Right lobe of liver (tissue), 6 donors: ENCODE measurements at regions not wholly inside any gene's neighbourhood (a gene's known extent, or its start where the extent isn't known, plus 50 kb on each side); places are given as distances from the start of the nearest gene placed in this dataset.

Experiments used
- ATAC-seq, 4 donors: fragments of 200-7000 bp; cut with Tn5 transposase; one replicate each; pipeline ENCODE4 v1.9.1; 2020; ENCODE audit warnings: mild to moderate bottlenecking in 4 of 4, moderate library complexity in 4 of 4
- DNase-seq, 3 donors: peaks; one replicate each; pipeline ENCODE4 v3.0.0-alpha.2; 2020
- H3K27ac ChIP-seq, 3 donors: fragments of 200-600 bp; one replicate each; pipeline ENCODE4 v1.8.0; 2022
- H3K27me3 ChIP-seq, 2 donors: fragments of 200-600 bp; one replicate each; pipeline ENCODE4 v1.8.0; 2022
- H3K36me3 ChIP-seq, 4 donors: fragments of 200-600 bp; sonication (generic) in 1 of 4; one replicate each; pipeline versions ENCODE4 v1.5.1 to v1.8.0; 2017 to 2022; ENCODE audit warnings: control low read depth in 1 of 4
- H3K4me1 ChIP-seq, 4 donors: fragments of 200-600 bp; sonication (generic) in 1 of 4; one replicate each; pipeline versions ENCODE4 v1.5.1 to v1.8.0; 2017 to 2022; ENCODE audit warnings: control low read depth in 1 of 4
- H3K4me3 ChIP-seq, 3 donors: fragments of 200-600 bp; one replicate each; pipeline ENCODE4 v1.8.0; 2022
- H3K9me3 ChIP-seq, 4 donors: fragments of 200-600 bp; sonication (generic) in 1 of 4; one replicate each; pipeline versions ENCODE4 v1.5.1 to v1.8.0; 2017 to 2022; ENCODE audit warnings: control low read depth in 1 of 4
- POLR2A ChIP-seq: fragments of 450-650 bp; IDR thresholded peaks from one replicate; pipeline ENCODE4 v1.6.1; 2017; ENCODE audit warnings: antibody characterized with exemption, mild to moderate bottlenecking
- WGBS: methylation state at CpG from one replicate; pipeline ENCODE4 v1.1.6; 2018; ENCODE audit warnings: low coverage, low lambda C conversion rate; ENCODE audit not compliant: insufficient coverage; ENCODE audit errors: missing lambda C conversion rate; 5-methylcytosine and 5-hydroxymethylcytosine counted together
- intact Hi-C, 2 donors: fragments of 100-400 bp; cut with DNase I; formaldehyde crosslinking; loops; one replicate each; pipeline versions ENCODE4 v1.11.2 to v1.14.1; 2022
- TF ChIP-seq, protein P1 (sequence below), 4 donors: fragments of 200-600 bp in 3 of 4; fragments of 450-650 bp in 1 of 4; IDR thresholded peaks; one replicate each; pipeline versions ENCODE4 v1.5.1 to v1.8.0; 2016 to 2022; ENCODE audit warnings: antibody characterized with exemption in 4 of 4, mild to moderate bottlenecking in 2 of 4
- donor health status: DM: no; HTN: yes; CAD: no.
- donor health status: DM: no; HTN: no; CAD: no.
- donor health status: DM: no; HTN: no; CAD: no.
- donor health status: DM: no; HTN: yes; CAD: no.
- donor health status: DM: no; HTN: yes; CAD: no.

DNA sequence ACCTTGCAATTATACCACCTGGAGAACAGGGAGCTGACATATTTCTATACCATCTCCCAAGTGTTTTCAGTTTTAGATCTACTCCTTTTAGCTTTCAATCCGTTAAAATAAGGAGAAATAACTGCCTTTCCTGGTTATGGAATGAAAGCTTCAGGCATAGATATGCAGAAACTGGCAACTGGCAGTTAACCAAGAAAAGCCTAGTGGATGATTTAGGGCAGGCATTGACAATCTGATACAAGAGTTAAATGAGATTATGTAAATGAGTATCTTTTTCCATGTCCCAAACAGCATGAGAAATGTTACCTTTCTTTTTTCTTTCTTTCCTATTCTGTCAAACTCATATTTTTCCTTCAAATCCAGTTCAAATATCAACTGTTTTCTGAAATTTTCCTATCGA is 689.1 kb upstream of the DPPA4 start:
- H3K9me3 ChIP-seq, result no peaks in the 10 kb centered on the region
- H3K27ac ChIP-seq, result no peak overlapping the region
- no peaks in the 10 kb centered on the region for H3K4me1 ChIP-seq
- DNase-seq (no peak), ATAC-seq (no peak)
- 60% methylated on average over 2 of the region's 2 CpGs for WGBS
- H3K4me3 ChIP-seq, result no peak overlapping the region
- no peaks in the 10 kb centered on the region for H3K36me3 ChIP-seq
- intact Hi-C loops, result no loop called here
- H3K27me3 ChIP-seq, result no peaks in the 10 kb centered on the region
- no peak for TF ChIP-seq POLR2A
- TF ChIP-seq, protein P1, sequence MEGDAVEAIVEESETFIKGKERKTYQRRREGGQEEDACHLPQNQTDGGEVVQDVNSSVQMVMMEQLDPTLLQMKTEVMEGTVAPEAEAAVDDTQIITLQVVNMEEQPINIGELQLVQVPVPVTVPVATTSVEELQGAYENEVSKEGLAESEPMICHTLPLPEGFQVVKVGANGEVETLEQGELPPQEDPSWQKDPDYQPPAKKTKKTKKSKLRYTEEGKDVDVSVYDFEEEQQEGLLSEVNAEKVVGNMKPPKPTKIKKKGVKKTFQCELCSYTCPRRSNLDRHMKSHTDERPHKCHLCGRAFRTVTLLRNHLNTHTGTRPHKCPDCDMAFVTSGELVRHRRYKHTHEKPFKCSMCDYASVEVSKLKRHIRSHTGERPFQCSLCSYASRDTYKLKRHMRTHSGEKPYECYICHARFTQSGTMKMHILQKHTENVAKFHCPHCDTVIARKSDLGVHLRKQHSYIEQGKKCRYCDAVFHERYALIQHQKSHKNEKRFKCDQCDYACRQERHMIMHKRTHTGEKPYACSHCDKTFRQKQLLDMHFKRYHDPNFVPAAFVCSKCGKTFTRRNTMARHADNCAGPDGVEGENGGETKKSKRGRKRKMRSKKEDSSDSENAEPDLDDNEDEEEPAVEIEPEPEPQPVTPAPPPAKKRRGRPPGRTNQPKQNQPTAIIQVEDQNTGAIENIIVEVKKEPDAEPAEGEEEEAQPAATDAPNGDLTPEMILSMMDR (IDR thresholded peaks at IDR 0.05), result no peak

DNA sequence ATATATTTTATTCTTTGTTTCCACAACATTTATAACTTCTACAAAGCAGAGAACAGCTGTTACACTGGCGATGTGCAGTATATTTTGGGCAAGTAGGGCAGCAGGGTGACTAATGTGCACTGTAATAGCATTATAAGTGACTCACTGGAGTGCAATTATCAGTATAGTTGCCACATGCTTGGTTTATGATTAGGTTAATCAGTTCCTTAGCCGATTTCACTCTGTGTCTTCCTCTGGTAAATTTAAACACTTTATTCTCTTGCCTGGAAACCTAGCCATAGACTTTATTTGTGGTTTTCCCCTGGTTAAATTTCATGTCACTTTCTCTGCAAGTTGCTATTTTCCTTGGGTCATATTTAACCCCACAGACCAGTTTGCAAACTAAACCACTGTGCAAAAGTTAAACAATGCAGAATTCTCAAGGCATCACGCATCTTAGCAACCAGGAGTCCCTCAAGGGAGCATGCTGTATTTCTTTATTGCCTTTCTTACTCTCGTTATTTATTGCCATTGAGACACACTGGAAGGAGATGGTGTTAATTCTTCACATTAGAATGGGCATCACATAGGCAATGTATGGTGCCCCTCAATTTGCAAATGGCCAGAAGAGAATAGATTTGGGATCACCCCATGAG is 690.2 kb upstream of the DPPA4 start:
- no peaks in the 10 kb centered on the region for H3K4me1 ChIP-seq
- WGBS, result 56% methylated on average over 4 of the region's 4 CpGs
- H3K27me3 ChIP-seq, result no peaks in the 10 kb centered on the region
- no peak overlapping the region for H3K4me3 ChIP-seq
- no peak for TF ChIP-seq POLR2A
- TF ChIP-seq, protein P1 (IDR thresholded peaks at IDR 0.05), result no peak
- intact Hi-C loops, result no loop called here
- ATAC-seq, result no peak
- no peak overlapping the region for H3K27ac ChIP-seq
- H3K36me3 ChIP-seq, result no peaks in the 10 kb centered on the region
- no peak for DNase-seq
- no peaks in the 10 kb centered on the region for H3K9me3 ChIP-seq

DNA sequence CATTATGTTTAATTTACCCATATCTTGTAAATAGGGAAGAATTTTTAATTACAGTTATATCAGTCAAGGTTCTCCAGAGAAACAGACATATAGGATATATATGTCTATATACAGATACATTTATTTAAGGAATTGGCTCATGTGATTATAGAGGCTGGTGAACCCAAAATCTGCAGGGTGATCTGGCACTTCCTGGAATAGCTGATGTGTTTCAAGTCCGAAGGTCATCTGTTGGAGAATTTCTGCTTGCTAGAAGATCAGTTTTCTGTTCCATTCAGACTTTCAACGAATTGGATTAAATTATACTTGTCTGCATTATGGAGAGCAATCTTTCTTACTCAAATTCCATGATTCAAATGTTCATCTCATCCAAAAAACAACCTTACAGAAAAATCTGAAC is 694.6 kb upstream of the DPPA4 start:
- DNase-seq, result no peak
- Histone ChIP-seq H3K27ac (no peak overlapping the region), H3K4me3 (no peak overlapping the region), H3K27me3 (no peaks in the 10 kb centered on the region), H3K9me3 (no peaks in the 10 kb centered on the region), H3K4me1 (no peaks in the 10 kb centered on the region), H3K36me3 (no peaks in the 10 kb centered on the region)
- intact Hi-C loops, result no loop called here
- WGBS, result 22% methylated on average over 2 of the region's 2 CpGs
- ATAC-seq, result peak in 3 of 4 donors; percentile 62 to 66 (median 64)
- TF ChIP-seq, protein P1 (IDR thresholded peaks at IDR 0.05), result no peak
- TF ChIP-seq POLR2A, result no peak

DNA sequence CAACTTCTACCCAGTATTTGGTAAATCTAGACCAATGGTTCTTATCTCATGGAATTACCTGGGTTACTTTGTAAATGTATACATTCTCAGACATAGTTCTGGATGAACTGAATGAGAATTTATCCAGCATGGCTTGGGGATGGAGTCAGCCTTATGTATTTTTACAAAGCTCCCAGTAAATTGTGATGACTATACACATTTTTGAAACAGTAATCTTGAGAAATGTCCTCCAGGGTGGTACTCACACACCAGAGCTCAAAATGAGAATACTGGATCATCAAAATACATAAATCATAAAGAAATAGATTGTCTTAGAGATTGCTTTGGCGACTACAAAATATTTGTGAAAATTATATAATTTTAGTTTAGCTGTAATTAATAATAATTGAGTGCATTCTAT is 722.1 kb upstream of the DPPA4 start:
- Histone ChIP-seq H3K4me3 (no peak overlapping the region), H3K9me3 (no peaks in the 10 kb centered on the region), H3K27ac (no peak overlapping the region), H3K36me3 (no peaks in the 10 kb centered on the region), H3K27me3 (no peaks in the 10 kb centered on the region), H3K4me1 (no peaks in the 10 kb centered on the region)
- no peak for ATAC-seq
- DNase-seq, result no peak
- intact Hi-C loops, result no loop called here
- no peak for TF ChIP-seq POLR2A
- TF ChIP-seq, protein P1 (IDR thresholded peaks at IDR 0.05), result no peak
- 54% methylated on average over 1 of the region's 1 CpG for WGBS

DNA sequence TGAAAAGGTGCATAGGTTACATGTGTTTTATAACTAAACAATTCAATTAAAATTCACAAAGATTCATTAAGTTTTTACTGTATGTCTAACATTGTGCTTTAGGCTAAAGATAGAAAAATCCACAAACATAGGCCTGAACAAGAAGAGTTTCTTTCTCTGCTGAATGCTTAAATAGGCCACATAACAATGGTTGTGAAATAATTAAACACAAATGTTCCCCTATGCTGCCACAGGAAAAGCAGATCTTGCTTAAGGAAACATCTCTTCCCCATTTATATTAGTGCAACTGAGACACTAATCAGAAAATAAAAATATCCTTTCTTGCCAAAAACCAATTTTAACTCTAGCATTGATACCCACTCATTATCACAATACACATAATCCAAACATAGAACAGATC is 725.4 kb upstream of the DPPA4 start:
- TF ChIP-seq, protein P1 (IDR thresholded peaks at IDR 0.05), result no peak
- no peak for TF ChIP-seq POLR2A
- Histone ChIP-seq H3K27ac (no peak overlapping the region), H3K27me3 (no peaks in the 10 kb centered on the region), H3K9me3 (no peaks in the 10 kb centered on the region), H3K4me3 (no peak overlapping the region), H3K4me1 (no peaks in the 10 kb centered on the region), H3K36me3 (no peaks in the 10 kb centered on the region)
- intact Hi-C loops, result no loop called here
- ATAC-seq (no peak), DNase-seq (no peak)
